Tibial artery (tissue), 4 donors: ENCODE measurements at regions not wholly inside any gene's neighbourhood (a gene's known extent, or its start where the extent isn't known, plus 50 kb on each side); places are given as distances from the start of the nearest gene placed in this dataset.

Experiments
- DNase-seq, 2 donors: peaks; one replicate each; pipeline ENCODE4 v3.0.0-alpha.2; 2019
- H3K27ac ChIP-seq, 2 donors: fragments of 200-600 bp; sonication (generic) in 1 of 2; 1 replicate in 1 of 2; 2 replicates in 1 of 2; pipeline ENCODE4 v1.5.1; 2018 to 2019; ENCODE audit warnings: mild to moderate bottlenecking in 1 of 2
- H3K27me3 ChIP-seq, 2 donors: fragments of 200-600 bp; sonication (generic) in 1 of 2; one replicate each; pipeline versions ENCODE4 v1.5.1 to v1.6.0; 2016 to 2019
- H3K36me3 ChIP-seq, 3 donors: fragments of 200-600 bp; sonication (generic) in 2 of 3; one replicate each; pipeline ENCODE4 v1.5.1; 2016 to 2019; ENCODE audit warnings: mild to moderate bottlenecking in 2 of 3
- H3K4me1 ChIP-seq, 4 donors: fragments of 200-600 bp; sonication (generic) in 2 of 4; 1 replicate in 3 of 4; 2 replicates in 1 of 4; pipeline ENCODE4 v1.5.1; 2016 to 2019
- H3K4me3 ChIP-seq, 2 donors: fragments of 200-600 bp; sonication (generic) in 1 of 2; 1 replicate in 1 of 2; 2 replicates in 1 of 2; pipeline ENCODE4 v1.5.1; 2018 to 2019; ENCODE audit warnings: mild to moderate bottlenecking in 2 of 2
- H3K9me3 ChIP-seq, 3 donors: fragments of 200-600 bp; sonication (generic) in 1 of 3; one replicate each; pipeline ENCODE4 v1.5.1; 2016 to 2019
- intact Hi-C: fragments of 100-400 bp; cut with DNase I; formaldehyde crosslinking; loops from one replicate; pipeline ENCODE4 v1.15.0; 2023; ENCODE audit warnings: low total_unique reads
- TF ChIP-seq, protein P1 (sequence below), 2 experiments: fragments of 200-600 bp in 1 of 2; fragments of 450-650 bp in 1 of 2; IDR thresholded peaks; one replicate each; pipeline ENCODE4 v1.5.1; 2017 to 2019; ENCODE audit warnings: antibody characterized with exemption in 2 of 2, mild to moderate bottlenecking in 1 of 2, moderate library complexity in 1 of 2

DNA sequence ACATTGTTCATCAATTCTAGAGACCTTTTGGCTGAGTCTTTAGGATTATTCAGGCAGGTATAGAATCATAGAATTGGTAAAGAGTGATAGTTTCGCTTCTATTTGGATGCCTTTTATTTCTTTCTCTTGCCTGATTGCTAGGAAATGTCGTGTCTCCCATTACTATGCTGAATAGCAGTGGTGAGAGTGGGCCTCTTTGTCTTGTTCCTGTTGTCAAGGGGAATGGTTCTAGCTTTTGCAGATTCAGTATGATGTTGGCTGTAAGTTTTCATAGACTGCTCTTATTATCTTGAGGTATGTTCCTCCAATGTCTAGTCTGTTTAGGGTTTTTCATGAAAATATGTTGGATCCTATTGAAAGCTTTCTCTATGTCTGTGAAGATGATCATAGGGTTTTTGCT lies 200.2 kb upstream of the PABPC4L start:
- H3K36me3 ChIP-seq: no peaks in the 10 kb centered on the region
- H3K27ac ChIP-seq: no peak overlapping the region
- peaks cover 0 to 7% (median 0%) of the 10 kb centered on the region in 3 donors for H3K9me3 ChIP-seq
- no peak for DNase-seq
- intact Hi-C loops: no loop called here
- TF ChIP-seq, protein P1, sequence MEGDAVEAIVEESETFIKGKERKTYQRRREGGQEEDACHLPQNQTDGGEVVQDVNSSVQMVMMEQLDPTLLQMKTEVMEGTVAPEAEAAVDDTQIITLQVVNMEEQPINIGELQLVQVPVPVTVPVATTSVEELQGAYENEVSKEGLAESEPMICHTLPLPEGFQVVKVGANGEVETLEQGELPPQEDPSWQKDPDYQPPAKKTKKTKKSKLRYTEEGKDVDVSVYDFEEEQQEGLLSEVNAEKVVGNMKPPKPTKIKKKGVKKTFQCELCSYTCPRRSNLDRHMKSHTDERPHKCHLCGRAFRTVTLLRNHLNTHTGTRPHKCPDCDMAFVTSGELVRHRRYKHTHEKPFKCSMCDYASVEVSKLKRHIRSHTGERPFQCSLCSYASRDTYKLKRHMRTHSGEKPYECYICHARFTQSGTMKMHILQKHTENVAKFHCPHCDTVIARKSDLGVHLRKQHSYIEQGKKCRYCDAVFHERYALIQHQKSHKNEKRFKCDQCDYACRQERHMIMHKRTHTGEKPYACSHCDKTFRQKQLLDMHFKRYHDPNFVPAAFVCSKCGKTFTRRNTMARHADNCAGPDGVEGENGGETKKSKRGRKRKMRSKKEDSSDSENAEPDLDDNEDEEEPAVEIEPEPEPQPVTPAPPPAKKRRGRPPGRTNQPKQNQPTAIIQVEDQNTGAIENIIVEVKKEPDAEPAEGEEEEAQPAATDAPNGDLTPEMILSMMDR (IDR thresholded peaks at IDR 0.05): no peak
- H3K4me1 ChIP-seq: no peaks in the 10 kb centered on the region
- no peaks in the 10 kb centered on the region for H3K27me3 ChIP-seq
- H3K4me3 ChIP-seq: no peak overlapping the region

DNA sequence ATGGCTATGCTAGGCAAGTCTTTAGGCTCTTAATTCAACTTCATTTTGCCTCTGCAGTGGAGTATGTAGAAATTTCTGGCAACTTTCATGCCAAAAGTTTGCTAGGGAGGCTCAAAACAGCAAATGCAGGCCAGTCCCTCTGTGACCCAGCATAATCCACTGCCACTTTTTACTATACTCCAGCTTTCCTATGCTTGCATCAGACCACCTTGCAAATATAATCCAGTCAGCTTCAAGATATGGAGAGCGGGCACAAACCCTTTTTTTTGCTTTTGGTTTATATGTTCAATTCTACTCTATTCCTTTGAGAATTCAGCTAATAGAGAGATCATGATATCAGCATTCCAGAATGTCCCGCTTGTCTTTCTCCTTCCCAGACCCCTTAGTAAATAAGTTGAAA lies 192.0 kb upstream of the PABPC4L start:
- no peaks in the 10 kb centered on the region for H3K36me3 ChIP-seq
- no peak overlapping the region for H3K4me3 ChIP-seq
- H3K27ac ChIP-seq: no peak overlapping the region
- intact Hi-C loops: no loop called here
- TF ChIP-seq, protein P1 (IDR thresholded peaks at IDR 0.05): no peak
- H3K4me1 ChIP-seq: no peaks in the 10 kb centered on the region
- H3K9me3 ChIP-seq: peaks cover 0 to 9% (median 0%) of the 10 kb centered on the region in 3 donors
- no peaks in the 10 kb centered on the region for H3K27me3 ChIP-seq
- DNase-seq: no peak

DNA sequence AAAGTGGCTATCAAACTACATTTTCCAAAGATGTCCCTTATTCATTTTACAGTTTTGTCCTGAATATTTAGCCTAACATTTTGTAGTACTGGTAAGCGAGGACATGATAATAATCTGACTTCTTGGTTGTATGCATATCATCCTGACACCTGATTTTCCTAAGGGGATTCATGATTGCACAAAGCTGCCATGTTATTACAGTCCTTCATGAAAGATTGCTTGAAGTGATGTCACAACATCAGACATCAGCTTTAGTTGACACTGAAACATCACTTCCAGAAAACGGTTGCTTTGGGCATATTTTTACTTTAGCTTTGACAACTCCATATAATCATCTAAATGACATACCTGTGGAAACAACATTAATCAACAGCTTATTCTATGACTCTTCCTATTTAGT lies 188.7 kb upstream of the PABPC4L start:
- no peak for DNase-seq

DNA sequence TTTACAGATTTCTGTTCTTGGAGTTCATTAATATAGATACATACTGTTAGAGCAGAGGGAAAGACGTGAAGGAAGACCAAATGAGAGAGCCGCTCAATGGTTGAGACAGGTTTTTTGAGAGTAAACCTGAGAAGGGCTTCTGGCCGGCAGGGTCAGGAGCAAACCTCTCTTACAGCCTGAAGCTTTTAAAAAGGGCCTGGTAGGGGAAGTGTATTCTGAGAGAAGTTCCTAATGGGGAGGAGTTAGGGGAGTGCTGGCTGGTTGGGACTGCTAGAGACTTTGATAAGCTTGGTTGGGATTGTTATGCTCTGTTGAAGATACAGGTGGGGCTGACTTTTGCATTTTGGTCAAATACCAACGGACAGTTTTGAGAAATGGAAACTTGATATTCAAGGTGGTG lies 186.8 kb upstream of the PABPC4L start:
- no peak overlapping the region for H3K27ac ChIP-seq
- H3K36me3 ChIP-seq: no peaks in the 10 kb centered on the region
- H3K9me3 ChIP-seq: no peaks in the 10 kb centered on the region
- intact Hi-C loops: no loop called here
- no peak for DNase-seq
- H3K4me3 ChIP-seq: no peak overlapping the region
- no peaks in the 10 kb centered on the region for H3K27me3 ChIP-seq
- no peaks in the 10 kb centered on the region for H3K4me1 ChIP-seq
- TF ChIP-seq, protein P1 (IDR thresholded peaks at IDR 0.05): no peak

More for the DNA sequence above, 188.7 kb upstream of the PABPC4L start:
- Histone ChIP-seq H3K27me3 (no peaks in the 10 kb centered on the region), H3K36me3 (no peaks in the 10 kb centered on the region), H3K4me3 (no peak overlapping the region), H3K9me3 (no peaks in the 10 kb centered on the region), H3K27ac (no peak overlapping the region), H3K4me1 (no peaks in the 10 kb centered on the region)
- intact Hi-C loops: no loop called here
- TF ChIP-seq, protein P1 (IDR thresholded peaks at IDR 0.05): no peak

DNA sequence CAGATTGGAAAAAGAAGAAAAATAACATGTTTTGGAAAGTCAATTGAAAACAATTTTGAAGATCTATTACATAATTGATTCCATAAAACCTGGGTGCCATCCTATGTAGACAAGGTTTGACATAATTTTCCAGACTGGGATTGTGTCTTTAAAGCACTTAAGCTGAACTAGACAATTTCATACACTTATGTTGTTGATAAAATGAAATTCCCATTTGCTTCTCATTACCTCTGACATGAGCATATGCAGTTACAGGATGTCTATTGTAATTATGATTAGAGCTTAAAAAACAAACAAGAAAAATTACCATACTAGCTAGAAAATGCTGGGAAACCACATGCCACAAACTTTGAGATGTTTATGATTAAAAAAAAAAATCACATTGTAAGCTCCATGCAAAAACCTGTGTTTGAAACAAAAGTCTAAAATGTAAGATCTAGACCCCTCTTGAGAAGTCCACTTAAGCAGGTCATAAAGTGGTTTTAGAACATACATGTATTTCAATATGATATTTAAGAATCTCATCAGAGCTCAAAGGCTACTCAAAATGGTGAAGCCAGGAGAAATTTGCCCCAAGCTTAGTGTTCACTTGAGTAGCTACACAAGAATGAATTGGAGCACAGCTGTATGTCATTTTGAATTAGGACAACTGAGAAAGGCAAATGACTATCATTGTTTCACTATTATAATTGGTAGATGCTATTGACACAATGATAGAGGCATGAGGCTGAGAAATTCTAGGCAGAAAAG lies 181.1 kb upstream of the PABPC4L start:
- no peak for DNase-seq
- H3K27me3 ChIP-seq: no peaks in the 10 kb centered on the region
- no peak overlapping the region for H3K27ac ChIP-seq
- no peaks in the 10 kb centered on the region for H3K9me3 ChIP-seq
- H3K4me3 ChIP-seq: no peak overlapping the region
- no peaks in the 10 kb centered on the region for H3K4me1 ChIP-seq
- TF ChIP-seq, protein P1 (IDR thresholded peaks at IDR 0.05): no peak
- H3K36me3 ChIP-seq: no peaks in the 10 kb centered on the region
- intact Hi-C loops: no loop called here
